ENCODE measurements at regions not wholly inside any gene's neighbourhood (a gene's known extent, or its start where the extent isn't known, plus 50 kb on each side); places are given as distances from the start of the nearest gene placed in this dataset.

DNA sequence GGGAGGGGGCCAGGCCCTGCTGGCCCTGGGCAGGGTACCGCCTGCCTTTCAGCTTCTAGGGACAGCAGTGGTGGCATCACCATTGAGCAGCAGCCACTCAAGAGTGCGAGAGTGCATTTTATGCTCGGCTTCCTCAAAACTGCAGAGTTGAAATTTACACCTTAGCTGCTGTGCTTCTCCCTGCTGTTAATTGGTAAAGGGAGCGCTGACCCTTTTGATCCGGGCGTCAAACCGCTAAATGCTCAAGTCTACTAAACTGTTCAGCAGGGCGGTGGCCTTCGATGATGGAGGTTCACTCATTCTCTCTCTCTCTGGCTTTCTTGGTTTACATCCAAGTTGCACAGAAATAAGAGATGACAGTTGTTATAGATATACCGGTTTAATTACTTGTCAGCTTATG, 368.6 kb upstream of the IRX2 start:
- no peak for ATAC-seq
- SMC1A ChIA-PET (ENCODE audit: uncharacterized antibody, unreplicated experiment) = interaction anchor here (0.6 kb wide), 1 partner anchor 83 kb away, joined by 3 read pairs; no protein-coding TSS in a partner anchor

More for the DNA sequence above, 368.6 kb upstream of the IRX2 start:
- no peak for FAIRE-seq
- POLR2A ChIA-PET = no interaction called here
- RAD21 ChIA-PET (ENCODE audit: unreplicated experiment) = no interaction called here
- Histone ChIP-seq H3K9ac (ENCODE audit: control insufficient read depth, insufficient read depth, low read length) (no peak overlapping the region), H3K9me3 (replicated peaks; ENCODE audit: control insufficient read depth, insufficient read depth, low read length) (no peaks in the 10 kb centered on the region; the same call in 2 of the 3 replicates), H3K27me3 (replicated peaks in 1 of 2; ENCODE audit: control insufficient read depth in 2 of 2, insufficient read depth in 2 of 2, low read length in 1 of 2) (no peaks in the 10 kb centered on the region), H3K4me3 (no peak overlapping the region), H2AFZ (ENCODE audit: control insufficient read depth, low read depth, low read length) (no peak overlapping the region), H3K27ac (ENCODE audit: control insufficient read depth, insufficient read depth) (no peak overlapping the region), H3K36me3 (ENCODE audit: control insufficient read depth in 2 of 2, insufficient read depth in 2 of 2, low read length in 1 of 2) (no peaks in the 10 kb centered on the region), H3K4me1 (ENCODE audit: control insufficient read depth, insufficient read depth, low read length) (no peaks in the 10 kb centered on the region), H3K79me2 (ENCODE audit: control insufficient read depth, insufficient read depth, low read length) (no peaks in the 10 kb centered on the region), H4K20me1 (ENCODE audit: control insufficient read depth, insufficient read depth) (no peaks in the 10 kb centered on the region), H3K4me2 (ENCODE audit: control insufficient read depth, insufficient read depth) (no peak overlapping the region)
- no TSS peak for BruUV-seq (replicated peaks)
- no peak for DNase-seq (ENCODE audit: low read depth, low spot score)
- CTCF ChIA-PET = no interaction called here
- TF ChIP-seq ZNF217 (IDR thresholded peaks at IDR 0.05) (no peak), GATAD2B (conservative IDR thresholded peaks at IDR 0.05; ENCODE audit: low read depth) (no peak), BHLHE40 (IDR thresholded peaks at IDR 0.05; ENCODE audit: borderline replicate concordance in 1 of 2, low read depth in 2 of 2, low read length in 1 of 2) (no peak), MYB (IDR thresholded peaks at IDR 0.05; ENCODE audit: borderline replicate concordance, low read depth, low read length) (no peak), MEF2A (IDR thresholded peaks at IDR 0.05; ENCODE audit: insufficient read depth, low read depth, low read length) (no peak), MXI1 (IDR thresholded peaks at IDR 0.05; ENCODE audit: low read depth, low read length) (no peak), GABPA (IDR thresholded peaks at IDR 0.05; ENCODE audit: low read depth) (no peak), KDM1A (IDR thresholded peaks at IDR 0.05; ENCODE audit: borderline replicate concordance) (no peak), CHD2 (IDR thresholded peaks at IDR 0.05; ENCODE audit: borderline replicate concordance, low read depth, low read length) (no peak), RCOR1 (conservative IDR thresholded peaks at IDR 0.05; ENCODE audit: low read depth, low read length) (no peak), RFX5 (IDR thresholded peaks at IDR 0.05; ENCODE audit: low read depth, low read length) (no peak), CBX3 (IDR thresholded peaks at IDR 0.05; ENCODE audit: borderline replicate concordance, low read depth) (no peak), ZSCAN29 (IDR thresholded peaks at IDR 0.05) (no peak), CEBPB (IDR thresholded peaks at IDR 0.05; ENCODE audit: borderline replicate concordance in 1 of 2, low read depth in 2 of 2, low read length in 2 of 2) (no peak), MTA3 (IDR thresholded peaks at IDR 0.05; ENCODE audit: borderline replicate concordance, low read length) (no peak), SIX5 (IDR thresholded peaks at IDR 0.05; ENCODE audit: low read depth, low read length, severe bottlenecking) (no peak), FOXK2 (IDR thresholded peaks at IDR 0.05) (no peak)
- TF ChIP-seq, protein P1, sequence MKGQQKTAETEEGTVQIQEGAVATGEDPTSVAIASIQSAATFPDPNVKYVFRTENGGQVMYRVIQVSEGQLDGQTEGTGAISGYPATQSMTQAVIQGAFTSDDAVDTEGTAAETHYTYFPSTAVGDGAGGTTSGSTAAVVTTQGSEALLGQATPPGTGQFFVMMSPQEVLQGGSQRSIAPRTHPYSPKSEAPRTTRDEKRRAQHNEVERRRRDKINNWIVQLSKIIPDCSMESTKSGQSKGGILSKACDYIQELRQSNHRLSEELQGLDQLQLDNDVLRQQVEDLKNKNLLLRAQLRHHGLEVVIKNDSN (IDR thresholded peaks at IDR 0.05; ENCODE audit: borderline replicate concordance, extremely low read length, insufficient read depth, low read depth, low read length) = no peak
- TF ChIP-seq, protein P2, sequence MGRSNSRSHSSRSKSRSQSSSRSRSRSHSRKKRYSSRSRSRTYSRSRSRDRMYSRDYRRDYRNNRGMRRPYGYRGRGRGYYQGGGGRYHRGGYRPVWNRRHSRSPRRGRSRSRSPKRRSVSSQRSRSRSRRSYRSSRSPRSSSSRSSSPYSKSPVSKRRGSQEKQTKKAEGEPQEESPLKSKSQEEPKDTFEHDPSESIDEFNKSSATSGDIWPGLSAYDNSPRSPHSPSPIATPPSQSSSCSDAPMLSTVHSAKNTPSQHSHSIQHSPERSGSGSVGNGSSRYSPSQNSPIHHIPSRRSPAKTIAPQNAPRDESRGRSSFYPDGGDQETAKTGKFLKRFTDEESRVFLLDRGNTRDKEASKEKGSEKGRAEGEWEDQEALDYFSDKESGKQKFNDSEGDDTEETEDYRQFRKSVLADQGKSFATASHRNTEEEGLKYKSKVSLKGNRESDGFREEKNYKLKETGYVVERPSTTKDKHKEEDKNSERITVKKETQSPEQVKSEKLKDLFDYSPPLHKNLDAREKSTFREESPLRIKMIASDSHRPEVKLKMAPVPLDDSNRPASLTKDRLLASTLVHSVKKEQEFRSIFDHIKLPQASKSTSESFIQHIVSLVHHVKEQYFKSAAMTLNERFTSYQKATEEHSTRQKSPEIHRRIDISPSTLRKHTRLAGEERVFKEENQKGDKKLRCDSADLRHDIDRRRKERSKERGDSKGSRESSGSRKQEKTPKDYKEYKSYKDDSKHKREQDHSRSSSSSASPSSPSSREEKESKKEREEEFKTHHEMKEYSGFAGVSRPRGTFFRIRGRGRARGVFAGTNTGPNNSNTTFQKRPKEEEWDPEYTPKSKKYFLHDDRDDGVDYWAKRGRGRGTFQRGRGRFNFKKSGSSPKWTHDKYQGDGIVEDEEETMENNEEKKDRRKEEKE (IDR thresholded peaks at IDR 0.05) = no peak
- TF ChIP-seq, protein P3, sequence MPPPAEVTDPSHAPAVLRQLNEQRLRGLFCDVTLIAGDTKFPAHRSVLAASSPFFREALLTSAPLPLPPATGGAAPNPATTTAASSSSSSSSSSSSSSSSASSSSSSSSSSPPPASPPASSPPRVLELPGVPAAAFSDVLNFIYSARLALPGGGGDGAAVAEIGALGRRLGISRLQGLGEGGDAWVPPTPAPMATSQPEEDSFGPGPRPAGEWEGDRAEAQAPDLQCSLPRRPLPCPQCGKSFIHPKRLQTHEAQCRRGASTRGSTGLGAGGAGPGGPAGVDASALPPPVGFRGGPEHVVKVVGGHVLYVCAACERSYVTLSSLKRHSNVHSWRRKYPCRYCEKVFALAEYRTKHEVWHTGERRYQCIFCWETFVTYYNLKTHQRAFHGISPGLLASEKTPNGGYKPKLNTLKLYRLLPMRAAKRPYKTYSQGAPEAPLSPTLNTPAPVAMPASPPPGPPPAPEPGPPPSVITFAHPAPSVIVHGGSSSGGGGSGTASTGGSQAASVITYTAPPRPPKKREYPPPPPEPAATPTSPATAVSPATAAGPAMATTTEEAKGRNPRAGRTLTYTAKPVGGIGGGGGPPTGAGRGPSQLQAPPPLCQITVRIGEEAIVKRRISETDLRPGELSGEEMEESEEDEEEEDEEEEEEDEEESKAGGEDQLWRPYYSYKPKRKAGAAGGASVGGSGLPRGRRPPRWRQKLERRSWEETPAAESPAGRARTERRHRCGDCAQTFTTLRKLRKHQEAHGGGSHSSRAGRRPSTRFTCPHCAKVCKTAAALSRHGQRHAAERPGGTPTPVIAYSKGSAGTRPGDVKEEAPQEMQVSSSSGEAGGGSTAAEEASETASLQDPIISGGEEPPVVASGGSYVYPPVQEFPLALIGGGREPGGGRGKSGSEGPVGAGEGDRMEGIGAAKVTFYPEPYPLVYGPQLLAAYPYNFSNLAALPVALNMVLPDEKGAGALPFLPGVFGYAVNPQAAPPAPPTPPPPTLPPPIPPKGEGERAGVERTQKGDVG (CRISPR knock-in tag; IDR thresholded peaks at IDR 0.05) = no peak
- 57% methylated on average over 10 of the region's 10 CpGs for WGBS (ENCODE audit: insufficient coverage, insufficient replicate concordance, low lambda C conversion rate, missing lambda C conversion rate)
- in situ Hi-C loops (cut with MboI) (no loop called here), intact Hi-C loops (cut with micrococcal nuclease; ENCODE audit: unreplicated experiment) (no loop called here)
